Naive B cell (primary cell): ENCODE measurements at regions not wholly inside any gene's neighbourhood (a gene's known extent, or its start where the extent isn't known, plus 50 kb on each side); places are given as distances from the start of the nearest gene placed in this dataset.
A peak's percentile ranks its signal among the peaks of the same experiment; 100 is the strongest.

Experiments used
- ATAC-seq, 2 donors: fragments of 150-1000 bp; cut with Tn5 transposase; 2 replicates each; pipeline ENCODE4 v1.10.0; 2021; ENCODE audit warnings: low read depth in 2 of 2, mild to moderate bottlenecking in 2 of 2, moderate library complexity in 2 of 2
- DNase-seq: peaks from one replicate; pipeline ENCODE4 v3.0.0; 2022
- H3K27ac Mint-ChIP-seq, 6 donors: one replicate each; pipeline ENCODE4 v1.8.0; 2020 to 2022; ENCODE audit warnings: mild to moderate bottlenecking in 6 of 6, mixed read lengths in 6 of 6, moderate library complexity in 5 of 6, inconsistent platforms in 2 of 6
- H3K27me3 Mint-ChIP-seq, 3 donors: one replicate each; pipeline ENCODE4 v1.8.0; 2021 to 2022; ENCODE audit warnings: mixed read lengths in 3 of 3, mild to moderate bottlenecking in 1 of 3
- H3K36me3 Mint-ChIP-seq, 2 donors: one replicate each; pipeline ENCODE4 v1.8.0; 2020 to 2022; ENCODE audit warnings: mixed read lengths in 2 of 2, inconsistent platforms in 1 of 2, mild to moderate bottlenecking in 1 of 2
- H3K4me1 Mint-ChIP-seq, 3 donors: one replicate each; pipeline ENCODE4 v1.8.0; 2020 to 2022; ENCODE audit warnings: mixed read lengths in 3 of 3, inconsistent platforms in 1 of 3, mild to moderate bottlenecking in 1 of 3, moderate library complexity in 1 of 3
- H3K4me3 Mint-ChIP-seq, 8 donors: one replicate each; pipeline ENCODE4 v1.8.0; 2020 to 2022; ENCODE audit warnings: mild to moderate bottlenecking in 8 of 8, mixed read lengths in 8 of 8, moderate library complexity in 8 of 8, inconsistent platforms in 2 of 8
- H3K9me3 Mint-ChIP-seq, 7 donors: one replicate each; pipeline ENCODE4 v1.8.0; 2020 to 2022; ENCODE audit warnings: mixed read lengths in 7 of 7, mild to moderate bottlenecking in 5 of 7, inconsistent platforms in 2 of 7, moderate library complexity in 1 of 7

DNA sequence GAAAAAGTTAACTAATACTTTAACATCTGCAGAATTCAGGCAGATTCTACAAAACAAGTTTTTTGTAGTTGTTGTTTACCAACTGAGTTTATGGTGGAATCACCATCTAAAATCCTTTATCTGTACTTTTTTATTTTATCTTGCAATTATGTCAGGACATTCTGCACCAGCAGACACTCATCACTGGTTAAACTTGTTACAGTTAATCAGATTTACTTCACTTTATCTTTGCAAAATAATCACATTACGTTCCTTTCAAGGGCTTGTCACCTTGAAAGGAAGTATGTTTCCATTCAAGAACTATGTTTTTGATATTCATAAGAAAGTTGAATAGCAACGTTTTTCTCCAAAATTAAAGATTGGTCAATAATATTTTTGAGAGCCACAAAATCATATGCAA, 796.6 kb upstream of the ROBO1 start:
- H3K27me3 Mint-ChIP-seq, result no peaks in the 10 kb centered on the region
- H3K4me3 Mint-ChIP-seq, result no peak overlapping the region
- H3K27ac Mint-ChIP-seq, result no peak overlapping the region
- ATAC-seq (no peak), DNase-seq (no peak)
- H3K36me3 Mint-ChIP-seq, result no peaks in the 10 kb centered on the region
- H3K9me3 Mint-ChIP-seq, result no peaks in the 10 kb centered on the region
- H3K4me1 Mint-ChIP-seq, result no peaks in the 10 kb centered on the region

DNA sequence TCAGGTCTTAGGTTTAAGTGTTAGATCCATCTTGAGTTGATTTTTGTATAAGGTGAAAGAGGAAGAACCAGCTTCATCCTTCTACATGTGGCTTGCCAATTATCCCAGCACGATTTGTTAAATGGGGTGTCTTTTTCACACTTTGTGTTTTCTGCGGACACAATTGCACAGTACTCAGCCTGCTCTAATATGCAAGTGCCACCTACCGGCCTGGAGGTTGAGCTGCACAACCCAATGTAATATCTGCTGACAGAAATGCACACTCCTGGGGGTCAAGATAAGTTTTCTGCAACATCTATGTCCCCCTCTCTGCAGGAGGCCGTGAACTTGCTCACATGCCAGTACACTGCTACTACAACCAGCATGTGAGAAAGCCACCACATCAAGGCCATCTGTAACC, 791.9 kb upstream of the ROBO1 start:
- no peak overlapping the region for H3K27ac Mint-ChIP-seq
- no peak overlapping the region for H3K4me3 Mint-ChIP-seq
- DNase-seq (no peak), ATAC-seq (no peak)
- H3K9me3 Mint-ChIP-seq, result peaks cover 0 to 6% (median 0%) of the 10 kb centered on the region in 7 donors
- no peaks in the 10 kb centered on the region for H3K27me3 Mint-ChIP-seq
- no peaks in the 10 kb centered on the region for H3K4me1 Mint-ChIP-seq
- no peaks in the 10 kb centered on the region for H3K36me3 Mint-ChIP-seq

DNA sequence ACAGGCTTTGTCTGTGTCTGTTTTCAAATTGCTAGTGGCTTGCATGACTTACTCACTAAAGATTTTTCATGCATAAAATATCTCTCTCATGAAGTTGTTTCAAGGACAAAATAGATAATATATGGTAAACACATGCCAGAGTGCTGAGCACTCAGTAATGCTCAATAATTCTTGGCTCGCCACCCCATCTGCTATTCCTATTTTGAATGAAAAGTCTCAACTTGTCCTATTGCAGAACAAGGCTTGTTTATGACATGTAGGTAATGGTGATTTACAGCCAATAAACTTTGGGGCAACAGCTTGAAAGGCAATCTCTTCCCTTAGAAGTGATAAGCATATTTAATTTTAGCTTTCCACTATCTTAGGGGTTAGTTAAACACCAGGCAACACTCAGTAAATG, 789.0 kb upstream of the ROBO1 start:
- H3K4me1 Mint-ChIP-seq, result no peaks in the 10 kb centered on the region
- H3K36me3 Mint-ChIP-seq, result no peaks in the 10 kb centered on the region
- ATAC-seq, result no peak
- H3K27ac Mint-ChIP-seq, result peak overlapping the region in 1 of 6 donors; percentile 17
- no peaks in the 10 kb centered on the region for H3K27me3 Mint-ChIP-seq
- no peak overlapping the region for H3K4me3 Mint-ChIP-seq
- H3K9me3 Mint-ChIP-seq, result peaks cover 0 to 6% (median 4%) of the 10 kb centered on the region in 7 donors
- no peak for DNase-seq

DNA sequence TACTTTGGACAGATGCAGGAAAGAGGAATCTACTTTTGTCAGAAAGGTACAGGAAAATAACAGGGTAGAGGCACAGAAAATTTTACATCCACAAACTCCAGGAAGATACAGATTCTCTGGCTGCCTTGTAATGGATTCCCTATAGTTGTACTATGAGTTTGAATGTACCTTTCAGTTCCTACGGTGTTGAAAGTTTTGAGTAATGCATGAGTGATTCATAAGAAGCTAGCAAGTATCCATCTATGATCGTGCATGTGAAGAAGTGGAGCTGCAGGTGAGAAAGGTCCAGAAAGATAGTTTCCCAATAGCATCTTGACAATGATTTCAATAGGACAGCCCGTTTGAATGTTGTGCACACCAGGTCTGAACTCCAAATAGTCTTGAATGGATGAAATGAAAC, 786.5 kb upstream of the ROBO1 start:
- no peak overlapping the region for H3K4me3 Mint-ChIP-seq
- no peak for ATAC-seq
- no peak overlapping the region for H3K27ac Mint-ChIP-seq
- no peaks in the 10 kb centered on the region for H3K27me3 Mint-ChIP-seq
- peaks cover 0 to 6% (median 4%) of the 10 kb centered on the region in 7 donors for H3K9me3 Mint-ChIP-seq
- H3K36me3 Mint-ChIP-seq, result no peaks in the 10 kb centered on the region
- H3K4me1 Mint-ChIP-seq, result no peaks in the 10 kb centered on the region
- no peak for DNase-seq

DNA sequence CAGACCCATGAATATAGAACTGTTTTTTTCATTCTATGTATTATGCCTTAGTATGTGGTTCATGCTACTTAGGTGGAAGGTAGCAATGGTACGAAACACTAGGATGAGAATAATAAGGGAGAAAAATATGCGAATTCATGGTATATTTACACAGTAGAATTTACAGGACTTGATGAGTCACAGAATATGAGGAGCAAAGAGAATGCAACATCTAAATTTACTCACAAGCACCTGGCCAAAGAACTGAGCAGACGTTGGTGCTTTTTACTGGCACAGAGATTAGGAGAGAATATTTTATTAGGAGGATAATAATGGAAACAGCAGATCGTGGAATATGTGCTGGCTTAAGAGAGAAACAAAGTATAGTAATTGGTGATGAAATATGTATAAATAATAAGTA, 785.4 kb upstream of the ROBO1 start:
- Mint-ChIP-seq H3K4me1 (no peaks in the 10 kb centered on the region), H3K9me3 (peaks cover 0 to 6% (median 0%) of the 10 kb centered on the region in 7 donors), H3K27me3 (no peaks in the 10 kb centered on the region), H3K4me3 (no peak overlapping the region), H3K27ac (no peak overlapping the region), H3K36me3 (no peaks in the 10 kb centered on the region)
- no peak for ATAC-seq
- no peak for DNase-seq

DNA sequence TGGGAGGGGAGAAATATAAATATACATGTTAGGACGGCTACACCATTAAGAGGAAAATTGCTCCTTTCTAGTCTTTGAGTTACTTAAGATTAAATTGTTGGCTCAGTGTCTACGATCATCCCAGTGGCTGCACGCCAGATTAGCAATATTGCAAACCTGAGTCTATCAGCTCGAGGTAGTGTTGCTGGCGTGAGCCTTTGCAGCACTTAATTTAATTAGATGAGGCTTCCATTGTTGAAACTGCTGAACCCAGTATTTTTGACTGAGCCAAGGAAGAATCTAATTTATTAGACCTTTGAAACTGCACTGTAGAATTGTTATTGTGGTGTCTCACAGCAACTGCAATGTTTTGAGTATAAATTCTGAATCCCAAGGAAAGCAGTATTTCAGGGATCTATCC, 782.4 kb upstream of the ROBO1 start:
- H3K4me3 Mint-ChIP-seq, result no peak overlapping the region
- H3K9me3 Mint-ChIP-seq, result peaks cover 0 to 5% (median 0%) of the 10 kb centered on the region in 7 donors
- DNase-seq, result no peak
- H3K27ac Mint-ChIP-seq, result no peak overlapping the region
- no peaks in the 10 kb centered on the region for H3K4me1 Mint-ChIP-seq
- no peaks in the 10 kb centered on the region for H3K36me3 Mint-ChIP-seq
- no peak for ATAC-seq
- no peaks in the 10 kb centered on the region for H3K27me3 Mint-ChIP-seq

DNA sequence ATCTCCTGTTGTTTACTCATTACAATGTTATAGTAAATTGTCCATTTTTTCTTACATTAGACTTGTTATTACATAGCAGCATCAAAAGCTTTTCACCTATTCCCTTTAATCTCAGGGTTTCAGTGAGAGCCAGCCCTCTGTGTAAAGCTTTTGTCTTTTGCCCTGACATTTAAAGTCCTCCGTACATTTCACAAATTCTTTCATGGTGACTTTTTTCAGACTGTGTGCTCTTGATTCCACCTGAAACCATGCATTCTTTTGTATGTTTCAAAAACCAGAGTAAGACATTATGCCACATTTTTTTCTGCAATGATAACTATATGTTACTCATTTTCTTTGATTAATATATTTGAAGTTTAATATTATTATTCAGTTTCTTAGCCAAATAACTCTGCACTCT, 781.4 kb upstream of the ROBO1 start:
- H3K9me3 Mint-ChIP-seq, result peaks cover 0 to 6% (median 0%) of the 10 kb centered on the region in 7 donors
- H3K27ac Mint-ChIP-seq, result no peak overlapping the region
- DNase-seq (no peak), ATAC-seq (no peak)
- H3K36me3 Mint-ChIP-seq, result no peaks in the 10 kb centered on the region
- no peak overlapping the region for H3K4me3 Mint-ChIP-seq
- no peaks in the 10 kb centered on the region for H3K4me1 Mint-ChIP-seq
- no peaks in the 10 kb centered on the region for H3K27me3 Mint-ChIP-seq

DNA sequence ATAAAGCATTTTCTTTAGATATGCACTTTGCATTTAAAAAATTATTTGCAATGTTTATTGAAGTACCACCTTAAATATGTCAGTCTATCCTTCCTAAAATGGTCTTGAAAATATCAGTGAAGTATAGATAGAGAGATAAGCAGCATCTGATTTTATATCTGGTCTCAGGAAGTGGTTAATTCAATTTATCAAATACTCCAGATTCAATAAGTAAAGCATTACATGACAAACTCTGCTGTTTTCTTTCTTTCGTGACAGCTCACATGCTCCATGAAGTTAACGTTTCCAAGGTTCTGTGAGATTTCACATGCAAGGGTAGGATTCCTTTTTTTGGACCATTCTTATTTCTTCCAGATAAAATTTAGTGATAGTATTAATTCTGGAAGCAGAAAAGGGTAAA, 775.4 kb upstream of the ROBO1 start:
- Mint-ChIP-seq H3K9me3 (peaks cover 0 to 13% (median 4%) of the 10 kb centered on the region in 7 donors), H3K36me3 (no peaks in the 10 kb centered on the region), H3K4me3 (no peak overlapping the region), H3K27ac (no peak overlapping the region), H3K27me3 (no peaks in the 10 kb centered on the region), H3K4me1 (no peaks in the 10 kb centered on the region)
- no peak for ATAC-seq
- no peak for DNase-seq

DNA sequence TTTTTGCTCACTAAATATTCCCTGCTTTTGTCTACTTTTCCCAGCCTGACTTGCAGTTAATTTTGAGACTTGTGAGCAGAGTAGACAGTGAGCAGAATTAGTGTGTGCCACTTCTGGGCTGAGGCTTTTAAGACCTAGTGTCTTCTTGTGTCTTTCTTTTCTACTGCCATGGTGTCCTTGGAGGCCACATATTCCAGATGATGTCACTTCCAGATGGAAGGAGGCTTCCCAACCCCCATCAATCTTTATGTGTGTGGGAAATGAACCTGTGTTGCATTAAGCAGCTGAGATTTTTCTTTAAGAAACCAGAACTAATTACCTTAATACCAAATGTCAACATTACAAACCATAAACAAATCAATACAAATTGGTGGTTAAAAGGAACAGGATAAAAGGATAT, 774.7 kb upstream of the ROBO1 start:
- no peak for ATAC-seq
- peaks cover 0 to 13% (median 5%) of the 10 kb centered on the region in 7 donors for H3K9me3 Mint-ChIP-seq
- H3K27ac Mint-ChIP-seq, result no peak overlapping the region
- no peaks in the 10 kb centered on the region for H3K4me1 Mint-ChIP-seq
- no peak for DNase-seq
- H3K4me3 Mint-ChIP-seq, result no peak overlapping the region
- no peaks in the 10 kb centered on the region for H3K27me3 Mint-ChIP-seq
- H3K36me3 Mint-ChIP-seq, result no peaks in the 10 kb centered on the region

DNA sequence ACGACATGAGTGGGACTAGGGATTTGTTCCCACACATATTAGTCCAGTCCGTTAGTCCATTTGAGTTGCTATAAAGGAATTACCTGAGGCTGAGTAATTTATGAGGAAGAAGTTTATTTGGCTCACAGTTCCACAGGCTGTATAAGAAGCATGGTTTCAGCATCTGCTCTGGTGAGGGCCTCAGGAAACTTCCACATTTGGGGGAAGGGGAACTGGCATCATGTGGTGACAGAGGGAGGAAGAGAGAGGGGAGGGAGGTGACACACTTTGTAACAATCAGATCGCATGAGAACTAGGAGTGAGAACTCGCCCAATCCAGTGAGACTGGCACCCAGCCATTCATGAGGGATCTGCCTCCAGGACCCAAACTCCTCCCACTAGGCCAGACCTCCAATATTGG, 769.9 kb upstream of the ROBO1 start:
- no peak for ATAC-seq
- H3K4me3 Mint-ChIP-seq, result no peak overlapping the region
- DNase-seq, result no peak
- no peaks in the 10 kb centered on the region for H3K36me3 Mint-ChIP-seq
- H3K4me1 Mint-ChIP-seq, result no peaks in the 10 kb centered on the region
- peaks cover 0 to 13% (median 5%) of the 10 kb centered on the region in 7 donors for H3K9me3 Mint-ChIP-seq
- H3K27me3 Mint-ChIP-seq, result no peaks in the 10 kb centered on the region
- no peak overlapping the region for H3K27ac Mint-ChIP-seq

DNA sequence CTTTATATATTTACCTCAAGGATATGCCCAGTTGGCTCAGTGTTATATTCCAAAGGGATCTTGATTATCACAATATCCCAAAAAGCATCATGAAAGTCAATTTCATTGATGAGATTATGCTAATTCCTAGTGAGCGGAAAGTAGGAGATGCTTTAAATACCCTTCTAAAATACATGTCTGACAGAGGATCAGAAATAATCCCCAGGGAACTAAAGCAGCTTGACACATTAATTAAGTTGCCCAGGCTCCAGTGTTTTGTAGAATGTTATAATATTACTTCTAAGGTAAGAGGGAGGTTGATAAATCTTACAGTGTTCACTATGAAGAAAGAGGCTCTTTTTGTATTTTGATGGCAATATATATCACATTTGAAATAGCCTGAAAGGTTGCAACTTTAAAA, 767.5 kb upstream of the ROBO1 start:
- DNase-seq (no peak), ATAC-seq (no peak)
- H3K9me3 Mint-ChIP-seq, result peaks cover 0 to 6% (median 5%) of the 10 kb centered on the region in 7 donors
- no peaks in the 10 kb centered on the region for H3K27me3 Mint-ChIP-seq
- no peaks in the 10 kb centered on the region for H3K4me1 Mint-ChIP-seq
- no peaks in the 10 kb centered on the region for H3K36me3 Mint-ChIP-seq
- no peak overlapping the region for H3K4me3 Mint-ChIP-seq
- no peak overlapping the region for H3K27ac Mint-ChIP-seq

DNA sequence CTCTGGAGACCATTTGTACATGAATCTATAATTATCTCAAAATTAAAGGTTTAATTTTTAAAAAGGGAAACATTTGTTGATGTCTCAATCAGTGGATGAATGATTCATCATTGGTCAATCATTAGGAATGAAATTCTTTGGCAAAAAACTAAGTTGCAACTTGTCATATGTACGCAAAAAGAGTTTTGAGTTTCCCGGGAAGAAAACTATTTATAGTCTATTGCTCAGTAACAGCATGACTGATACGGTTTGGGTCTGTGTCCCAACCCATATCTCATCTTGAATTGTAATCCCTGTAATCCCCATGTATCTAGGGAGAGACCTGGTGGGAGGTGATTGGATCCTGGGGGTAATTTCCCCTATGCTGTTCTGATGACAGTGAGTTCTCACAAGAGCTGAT, 765.8 kb upstream of the ROBO1 start:
- H3K4me1 Mint-ChIP-seq, result no peaks in the 10 kb centered on the region
- DNase-seq (no peak), ATAC-seq (no peak)
- no peak overlapping the region for H3K27ac Mint-ChIP-seq
- no peaks in the 10 kb centered on the region for H3K27me3 Mint-ChIP-seq
- no peak overlapping the region for H3K4me3 Mint-ChIP-seq
- peaks cover 0 to 6% (median 1%) of the 10 kb centered on the region in 7 donors for H3K9me3 Mint-ChIP-seq
- no peaks in the 10 kb centered on the region for H3K36me3 Mint-ChIP-seq

DNA sequence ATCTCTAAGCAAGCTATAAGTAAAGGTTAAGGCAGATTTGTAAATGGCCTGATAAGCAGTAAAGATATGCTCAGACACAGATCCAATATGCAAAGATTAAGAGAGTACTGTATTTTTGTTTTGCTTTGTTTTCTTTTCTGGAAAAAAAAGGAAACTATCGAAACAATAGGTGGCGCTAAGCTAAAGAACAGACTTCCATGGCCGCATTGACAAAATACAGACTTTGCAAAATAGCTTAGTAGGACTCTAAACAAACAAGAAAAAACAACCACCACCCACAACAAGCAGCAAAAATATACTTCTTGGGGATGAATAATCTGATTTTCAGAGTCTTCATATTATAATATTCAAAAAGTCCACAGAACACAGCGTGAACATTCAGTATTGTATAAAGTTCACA, 758.4 kb upstream of the ROBO1 start:
- no peaks in the 10 kb centered on the region for H3K4me1 Mint-ChIP-seq
- H3K27ac Mint-ChIP-seq, result no peak overlapping the region

DNA sequence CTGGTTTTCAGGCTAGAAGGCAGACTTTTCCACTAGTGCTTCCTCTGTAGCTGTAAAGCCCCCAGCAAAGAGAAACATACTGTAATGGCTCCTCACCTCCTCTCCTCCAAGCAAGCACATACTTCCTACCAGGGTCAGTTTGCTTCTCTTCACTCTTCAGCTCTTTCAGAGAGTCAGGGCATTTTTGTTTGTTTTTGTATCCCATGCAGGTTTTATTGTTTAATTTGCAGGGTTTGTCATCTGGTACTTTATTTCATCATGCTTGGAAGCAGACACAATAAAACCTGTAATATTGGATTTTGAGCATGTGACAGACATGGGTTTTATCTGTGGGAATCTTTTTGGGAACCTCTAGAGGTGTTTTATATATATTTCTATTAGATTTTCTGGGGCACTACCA, 753.3 kb upstream of the ROBO1 start:
- Mint-ChIP-seq H3K36me3 (no peaks in the 10 kb centered on the region), H3K4me1 (no peaks in the 10 kb centered on the region), H3K27ac (no peak overlapping the region), H3K9me3 (peaks cover 0 to 9% (median 2%) of the 10 kb centered on the region in 7 donors), H3K27me3 (no peaks in the 10 kb centered on the region), H3K4me3 (no peak overlapping the region)
- ATAC-seq (no peak), DNase-seq (no peak)

More for the DNA sequence above, 758.4 kb upstream of the ROBO1 start:
- Mint-ChIP-seq H3K9me3 (peaks cover 0 to 10% (median 4%) of the 10 kb centered on the region in 7 donors), H3K27me3 (no peaks in the 10 kb centered on the region), H3K4me3 (no peak overlapping the region), H3K36me3 (no peaks in the 10 kb centered on the region)
- DNase-seq (no peak), ATAC-seq (no peak)

DNA sequence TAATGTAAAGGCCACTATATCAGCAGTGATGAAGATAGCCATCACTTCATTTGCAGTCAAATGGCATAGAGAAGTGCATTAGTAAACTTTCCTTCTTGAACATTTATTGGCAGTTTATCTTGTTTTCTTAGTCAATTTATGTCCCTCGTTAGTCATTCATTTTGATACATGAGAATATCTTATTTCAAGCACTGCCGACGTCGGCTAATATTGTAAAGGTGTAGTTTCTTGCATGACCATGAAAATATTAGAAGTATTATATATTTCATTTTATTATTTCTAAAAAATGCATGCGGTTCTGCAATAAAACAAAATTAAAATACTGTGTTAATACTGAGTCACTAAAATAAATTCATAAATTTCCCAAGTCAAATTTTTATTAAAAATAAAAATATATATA, 751.6 kb upstream of the ROBO1 start:
- peaks cover 0 to 9% (median 2%) of the 10 kb centered on the region in 7 donors for H3K9me3 Mint-ChIP-seq
- no peak for ATAC-seq
- H3K4me3 Mint-ChIP-seq, result no peak overlapping the region
- DNase-seq, result no peak
- H3K36me3 Mint-ChIP-seq, result no peaks in the 10 kb centered on the region
- H3K27me3 Mint-ChIP-seq, result no peaks in the 10 kb centered on the region
- no peaks in the 10 kb centered on the region for H3K4me1 Mint-ChIP-seq
- H3K27ac Mint-ChIP-seq, result no peak overlapping the region
